CD4-positive, alpha-beta T cell treated with Interleukin-4 for 4 hours (primary cell): ENCODE measurements at regions not wholly inside any gene's neighbourhood (a gene's known extent, or its start where the extent isn't known, plus 50 kb on each side); places are given as distances from the start of the nearest gene placed in this dataset.
"Not testable (repeated sequence)": the region's sequence is repeated elsewhere in the genome, so short reads cannot be mapped to it uniquely, and the experiment has no call there.

Source experiments
- DNase-seq: peaks from one replicate; pipeline ENCODE4 v3.0.0-alpha.2; 2020

GRCh38 chr1:228945885-228946284, 210.6 kb downstream of the RHOU start:
- DNase-seq = no peak

GRCh38 chr1:228949617-228950016, 214.3 kb downstream of the RHOU start:
- DNase-seq = not testable (repeated sequence)

- no peak for DNase-seq
Observed at GRCh38 chr1:228953207-228953606, 217.9 kb downstream of the RHOU start.

- not testable (repeated sequence) for DNase-seq
Observed at GRCh38 chr1:228953808-228954207, 218.5 kb downstream of the RHOU start.

GRCh38 chr1:228955691-228956090, 220.4 kb downstream of the RHOU start:
- no peak for DNase-seq

GRCh38 chr1:228956864-228957263, 221.6 kb downstream of the RHOU start:
- DNase-seq = no peak

GRCh38 chr1:228957535-228957934, 222.3 kb downstream of the RHOU start:
- no peak for DNase-seq

GRCh38 chr1:228958121-228958520, 222.8 kb downstream of the RHOU start:
- DNase-seq = no peak

- DNase-seq = no peak
Observed at GRCh38 chr1:228958741-228959140, 223.5 kb downstream of the RHOU start.

- no peak for DNase-seq
Observed at GRCh38 chr1:228960705-228961104, 225.4 kb downstream of the RHOU start.

GRCh38 chr1:228961511-228961910, 226.2 kb downstream of the RHOU start:
- DNase-seq = no peak

GRCh38 chr1:228963795-228964177, 228.5 kb downstream of the RHOU start:
- DNase-seq = no peak

- DNase-seq = no peak
Observed at GRCh38 chr1:228964178-228965089, 229.2 kb downstream of the RHOU start.

- no peak for DNase-seq
Observed at GRCh38 chr1:228968891-228969606, 233.8 kb downstream of the RHOU start.

GRCh38 chr1:228969953-228970800, 234.9 kb downstream of the RHOU start:
- no peak for DNase-seq

- DNase-seq = no peak
Observed at GRCh38 chr1:228972576-228972975, 237.3 kb downstream of the RHOU start.

GRCh38 chr1:228974273-228974672, 239.0 kb downstream of the RHOU start:
- no peak for DNase-seq

GRCh38 chr1:228975238-228975907, 240.1 kb downstream of the RHOU start:
- no peak for DNase-seq

GRCh38 chr1:228976316-228976715, 241.0 kb downstream of the RHOU start:
- DNase-seq = no peak

GRCh38 chr1:228977307-228977706, 242.0 kb downstream of the RHOU start:
- DNase-seq = no peak

GRCh38 chr1:228977741-228978140, 242.5 kb downstream of the RHOU start:
- no peak for DNase-seq

- DNase-seq = no peak
Observed at GRCh38 chr1:228978484-228979324, 243.4 kb downstream of the RHOU start.
